ENCODE measurements at regions not wholly inside any gene's neighbourhood (a gene's known extent, or its start where the extent isn't known, plus 50 kb on each side); places are given as distances from the start of the nearest gene placed in this dataset.
A peak's percentile ranks its signal among the peaks of the same experiment; 100 is the strongest.

GRCh38 chr4:91963486-91963885, 340.3 kb upstream of the GRID2 start:
- Histone ChIP-seq H3K4me2 (ENCODE audit: extremely low read depth, insufficient read depth, low read length) (no peak overlapping the region), H3K9me3 (ENCODE audit: control insufficient read depth, insufficient read depth, low read depth, low read length) (no peaks in the 10 kb centered on the region), H3K36me3 (ENCODE audit: control insufficient read depth, insufficient read depth, low read length) (no peaks in the 10 kb centered on the region), H3K27me3 (ENCODE audit: control insufficient read depth, insufficient read depth, low read length) (no peaks in the 10 kb centered on the region), H3K9ac (ENCODE audit: insufficient read depth, low read length) (no peak overlapping the region), H3K27ac (ENCODE audit: insufficient read depth, low read length) (no peak overlapping the region), H4K20me1 (ENCODE audit: control insufficient read depth, extremely low read depth, insufficient read depth, low read length) (no peaks in the 10 kb centered on the region), H3K4me3 (replicated peaks in 1 of 4; ENCODE audit: control extremely low read depth in 1 of 4, insufficient read depth in 1 of 4, low read depth in 3 of 4, low read length in 4 of 4) (no peak overlapping the region), H3K79me2 (ENCODE audit: control insufficient read depth, insufficient read depth, low read length) (no peaks in the 10 kb centered on the region), H2AFZ (ENCODE audit: low read length) (no peak overlapping the region), H3K4me1 (ENCODE audit: control insufficient read depth, extremely low read depth, insufficient read depth, low read length) (peaks cover 2% of the 10 kb centered on the region)
- TF ChIP-seq CTCF (conservative IDR thresholded peaks at IDR 0.05 in 1 of 2, IDR thresholded peaks at IDR 0.05 in 1 of 2; ENCODE audit: low read depth in 1 of 2, low read length in 2 of 2) (no peak), EZH2 (IDR thresholded peaks at IDR 0.05; ENCODE audit: low read length, missing control alignments) (no peak)
- DNase-seq (ENCODE audit: low read depth in 2 of 2) = peak; percentile 67 to 78

GRCh38 chr4:91965166-91965565, 338.6 kb upstream of the GRID2 start:
- Histone ChIP-seq H3K4me2 (ENCODE audit: extremely low read depth, insufficient read depth, low read length) (no peak overlapping the region), H3K27me3 (ENCODE audit: control insufficient read depth, insufficient read depth, low read length) (no peaks in the 10 kb centered on the region), H2AFZ (ENCODE audit: low read length) (no peak overlapping the region), H3K27ac (ENCODE audit: insufficient read depth, low read length) (no peak overlapping the region), H4K20me1 (ENCODE audit: control insufficient read depth, extremely low read depth, insufficient read depth, low read length) (no peaks in the 10 kb centered on the region), H3K4me3 (replicated peaks in 1 of 4; ENCODE audit: control extremely low read depth in 1 of 4, insufficient read depth in 1 of 4, low read depth in 3 of 4, low read length in 4 of 4) (no peak overlapping the region), H3K4me1 (ENCODE audit: control insufficient read depth, extremely low read depth, insufficient read depth, low read length) (peaks cover 2% of the 10 kb centered on the region), H3K36me3 (ENCODE audit: control insufficient read depth, insufficient read depth, low read length) (no peaks in the 10 kb centered on the region), H3K79me2 (ENCODE audit: control insufficient read depth, insufficient read depth, low read length) (no peaks in the 10 kb centered on the region), H3K9ac (ENCODE audit: insufficient read depth, low read length) (no peak overlapping the region), H3K9me3 (ENCODE audit: control insufficient read depth, insufficient read depth, low read depth, low read length) (no peaks in the 10 kb centered on the region)
- no peak for DNase-seq (ENCODE audit: low read depth in 2 of 2)
- TF ChIP-seq EZH2 (IDR thresholded peaks at IDR 0.05; ENCODE audit: low read length, missing control alignments) (no peak), CTCF (conservative IDR thresholded peaks at IDR 0.05 in 1 of 2, IDR thresholded peaks at IDR 0.05 in 1 of 2; ENCODE audit: low read depth in 1 of 2, low read length in 2 of 2) (peak in 1 of 2 donors; percentile 5)

GRCh38 chr4:91973479-91974153, 330.1 kb upstream of the GRID2 start:
- H3K36me3 ChIP-seq (ENCODE audit: control insufficient read depth, insufficient read depth, low read length) = no peaks in the 10 kb centered on the region
- H2AFZ ChIP-seq (ENCODE audit: low read length) = no peak overlapping the region
- H3K9me3 ChIP-seq (ENCODE audit: control insufficient read depth, insufficient read depth, low read depth, low read length) = no peaks in the 10 kb centered on the region
- no peak for TF ChIP-seq EZH2 (IDR thresholded peaks at IDR 0.05; ENCODE audit: low read length, missing control alignments)
- no peak for TF ChIP-seq CTCF (conservative IDR thresholded peaks at IDR 0.05 in 1 of 2, IDR thresholded peaks at IDR 0.05 in 1 of 2; ENCODE audit: low read depth in 1 of 2, low read length in 2 of 2)
- no peak overlapping the region for H3K9ac ChIP-seq (ENCODE audit: insufficient read depth, low read length)
- H3K4me1 ChIP-seq (ENCODE audit: control insufficient read depth, extremely low read depth, insufficient read depth, low read length) = no peaks in the 10 kb centered on the region
- no peaks in the 10 kb centered on the region for H4K20me1 ChIP-seq (ENCODE audit: control insufficient read depth, extremely low read depth, insufficient read depth, low read length)
- H3K4me3 ChIP-seq (replicated peaks in 1 of 4; ENCODE audit: control extremely low read depth in 1 of 4, insufficient read depth in 1 of 4, low read depth in 3 of 4, low read length in 4 of 4) = no peak overlapping the region
- H3K4me2 ChIP-seq (ENCODE audit: extremely low read depth, insufficient read depth, low read length) = no peak overlapping the region
- no peak overlapping the region for H3K27ac ChIP-seq (ENCODE audit: insufficient read depth, low read length)
- H3K79me2 ChIP-seq (ENCODE audit: control insufficient read depth, insufficient read depth, low read length) = no peaks in the 10 kb centered on the region
- H3K27me3 ChIP-seq (ENCODE audit: control insufficient read depth, insufficient read depth, low read length) = no peaks in the 10 kb centered on the region
- no peak for DNase-seq (ENCODE audit: low read depth in 2 of 2)
